ENCODE measurements at regions not wholly inside any gene's neighbourhood (a gene's known extent, or its start where the extent isn't known, plus 50 kb on each side); places are given as distances from the start of the nearest gene placed in this dataset.

GRCh38 chr2:144244938-144245337, 275.0 kb downstream of the ZEB2 start:
- TF ChIP-seq, protein P1, sequence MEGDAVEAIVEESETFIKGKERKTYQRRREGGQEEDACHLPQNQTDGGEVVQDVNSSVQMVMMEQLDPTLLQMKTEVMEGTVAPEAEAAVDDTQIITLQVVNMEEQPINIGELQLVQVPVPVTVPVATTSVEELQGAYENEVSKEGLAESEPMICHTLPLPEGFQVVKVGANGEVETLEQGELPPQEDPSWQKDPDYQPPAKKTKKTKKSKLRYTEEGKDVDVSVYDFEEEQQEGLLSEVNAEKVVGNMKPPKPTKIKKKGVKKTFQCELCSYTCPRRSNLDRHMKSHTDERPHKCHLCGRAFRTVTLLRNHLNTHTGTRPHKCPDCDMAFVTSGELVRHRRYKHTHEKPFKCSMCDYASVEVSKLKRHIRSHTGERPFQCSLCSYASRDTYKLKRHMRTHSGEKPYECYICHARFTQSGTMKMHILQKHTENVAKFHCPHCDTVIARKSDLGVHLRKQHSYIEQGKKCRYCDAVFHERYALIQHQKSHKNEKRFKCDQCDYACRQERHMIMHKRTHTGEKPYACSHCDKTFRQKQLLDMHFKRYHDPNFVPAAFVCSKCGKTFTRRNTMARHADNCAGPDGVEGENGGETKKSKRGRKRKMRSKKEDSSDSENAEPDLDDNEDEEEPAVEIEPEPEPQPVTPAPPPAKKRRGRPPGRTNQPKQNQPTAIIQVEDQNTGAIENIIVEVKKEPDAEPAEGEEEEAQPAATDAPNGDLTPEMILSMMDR (conservative IDR thresholded peaks at IDR 0.05), result no peak
- no peak for TF ChIP-seq ZFX (IDR thresholded peaks at IDR 0.05)

DNA sequence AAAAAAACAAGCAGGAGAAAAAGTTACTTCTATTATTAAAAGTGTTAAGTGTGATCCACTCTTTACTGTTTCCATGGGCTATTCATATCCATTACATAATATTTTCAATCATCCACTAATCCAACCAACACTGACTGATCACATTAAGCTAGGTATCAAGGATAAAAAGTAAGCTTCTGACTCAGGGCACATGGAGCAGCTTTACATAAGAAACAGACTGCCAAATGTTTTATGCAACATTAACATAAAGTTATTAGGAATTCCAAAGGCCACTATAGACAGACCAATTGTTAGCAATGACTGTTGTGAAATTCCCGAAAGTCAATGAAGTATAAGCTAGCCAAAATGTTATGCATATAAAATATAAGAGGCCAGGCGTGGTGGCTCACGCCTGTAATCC, 277.6 kb downstream of the ZEB2 start:
- no peak for TF ChIP-seq ZFX (IDR thresholded peaks at IDR 0.05)
- TF ChIP-seq, protein P1 (conservative IDR thresholded peaks at IDR 0.05), result no peak
- H3K27ac ChIP-seq, result no peak overlapping the region

More at GRCh38 chr2:144244938-144245337, 275.0 kb downstream of the ZEB2 start:
- H3K27ac ChIP-seq, result no peak overlapping the region

GRCh38 chr2:144241801-144242200, 278.1 kb downstream of the ZEB2 start:
- TF ChIP-seq ZFX (IDR thresholded peaks at IDR 0.05), result no peak
- TF ChIP-seq, protein P1 (conservative IDR thresholded peaks at IDR 0.05), result no peak
- no peak overlapping the region for H3K27ac ChIP-seq

GRCh38 chr2:144240656-144241339, 279.1 kb downstream of the ZEB2 start:
- H3K27ac ChIP-seq, result no peak overlapping the region; the same call in 1 of the 2 replicates
- TF ChIP-seq ZFX (IDR thresholded peaks at IDR 0.05), result no peak
- TF ChIP-seq, protein P1 (conservative IDR thresholded peaks at IDR 0.05), result no peak

DNA sequence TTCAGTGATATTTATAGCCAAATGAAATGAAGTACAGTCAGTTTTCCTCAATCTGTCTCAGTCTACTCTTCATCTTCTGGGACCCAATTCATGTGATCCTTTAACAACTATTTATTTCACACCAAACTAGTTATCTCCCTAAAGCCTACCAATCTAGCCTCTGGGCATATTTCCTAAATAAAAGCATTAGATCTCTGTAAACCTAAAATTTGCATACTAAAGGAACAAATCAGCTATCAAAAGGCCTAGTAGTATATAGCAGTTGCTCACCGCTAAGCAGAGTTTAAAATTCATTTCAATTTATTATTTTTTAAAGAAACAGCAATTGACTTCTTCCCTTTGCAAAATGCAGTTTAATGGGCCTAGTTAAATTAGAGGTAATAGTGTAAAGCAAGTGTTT, 280.2 kb downstream of the ZEB2 start:
- TF ChIP-seq, protein P1 (conservative IDR thresholded peaks at IDR 0.05), result no peak
- TF ChIP-seq ZFX (IDR thresholded peaks at IDR 0.05), result no peak

GRCh38 chr2:144239306-144239705, 280.6 kb downstream of the ZEB2 start:
- H3K27ac ChIP-seq, result no peak overlapping the region
- TF ChIP-seq, protein P1 (conservative IDR thresholded peaks at IDR 0.05), result no peak
- no peak for TF ChIP-seq ZFX (IDR thresholded peaks at IDR 0.05)

More for the DNA sequence above, 280.2 kb downstream of the ZEB2 start:
- H3K27ac ChIP-seq, result no peak overlapping the region

- no peak overlapping the region for H3K27ac ChIP-seq
- TF ChIP-seq, protein P1 (conservative IDR thresholded peaks at IDR 0.05), result no peak
- no peak for TF ChIP-seq ZFX (IDR thresholded peaks at IDR 0.05)
Measured at GRCh38 chr2:144237830-144238627, 281.9 kb downstream of the ZEB2 start.

All from C4-2B (cell line).